ENCODE measurements at regions not wholly inside any gene's neighbourhood (a gene's known extent, or its start where the extent isn't known, plus 50 kb on each side); places are given as distances from the start of the nearest gene placed in this dataset.

DNA sequence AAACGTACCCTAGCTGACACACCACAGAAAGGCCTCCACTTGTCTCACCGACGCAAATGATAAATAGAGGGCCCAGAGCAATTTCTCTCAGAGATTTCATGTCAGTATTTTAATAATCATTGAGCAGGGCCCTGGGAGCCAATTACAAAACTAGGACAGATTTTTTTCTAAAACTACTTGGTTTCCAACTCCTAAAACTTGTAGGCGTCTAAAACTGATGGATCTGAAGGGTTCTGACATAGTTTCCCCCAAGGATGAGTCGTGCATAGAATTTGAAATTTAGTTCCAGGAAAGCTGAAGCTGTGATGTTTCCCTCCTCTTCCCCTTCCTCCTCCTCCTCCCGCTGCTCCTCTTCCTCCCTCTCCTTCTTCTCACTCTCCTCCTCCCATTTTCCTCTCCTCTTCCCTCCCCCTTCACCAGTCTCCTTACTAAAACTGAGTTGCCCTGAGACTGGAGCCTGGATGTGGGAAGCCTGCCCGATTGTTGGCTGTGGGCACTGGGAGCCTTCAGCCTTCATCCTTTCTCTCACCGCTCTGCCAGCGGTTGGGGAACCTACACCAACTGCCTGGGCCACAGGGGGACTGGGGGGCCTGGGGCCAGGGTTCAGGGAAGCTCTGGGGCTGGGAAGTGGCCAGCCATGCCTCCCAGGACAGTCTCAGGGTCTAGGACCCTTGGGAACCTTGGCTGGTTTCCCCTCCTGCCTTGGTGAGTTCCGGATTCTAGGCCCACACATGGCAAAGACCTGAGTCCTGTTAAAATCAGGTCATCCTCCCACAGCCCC lies 73.9 kb upstream of the SLC6A11 start:
- Histone ChIP-seq H3K4me3 (replicated peaks in 1 of 3; ENCODE audit: insufficient read depth in 1 of 3, low read depth in 1 of 3, low read length in 3 of 3) (no peak overlapping the region), H3K4me2 (ENCODE audit: insufficient read depth, low read length) (no peak overlapping the region), H3K27me3 (ENCODE audit: control insufficient read depth in 2 of 2, insufficient read depth in 2 of 2, low read length in 2 of 2) (peaks cover 0 to 5% of the 10 kb centered on the region in 2 experiments), H4K20me1 (replicated peaks; ENCODE audit: control insufficient read depth, extremely low read depth, insufficient read depth, low read length) (no peaks in the 10 kb centered on the region), H3K36me3 (ENCODE audit: control insufficient read depth in 2 of 2, extremely low read depth in 1 of 2, insufficient read depth in 2 of 2, low read length in 2 of 2) (no peaks in the 10 kb centered on the region), H3K79me2 (ENCODE audit: control insufficient read depth, insufficient read depth, low read length) (no peaks in the 10 kb centered on the region), H3K4me1 (ENCODE audit: control insufficient read depth, extremely low read depth, insufficient read depth, low read length) (no peaks in the 10 kb centered on the region), H3K27ac (ENCODE audit: insufficient read depth, low read depth, low read length) (no peak overlapping the region), H3K9ac (replicated peaks; ENCODE audit: extremely low read depth, insufficient read depth, low read length) (no peak overlapping the region), H2AFZ (ENCODE audit: low read depth, low read length) (no peak overlapping the region), H3K9me1 (replicated peaks; ENCODE audit: control insufficient read depth, extremely low read depth, insufficient read depth, low read length) (no peaks in the 10 kb centered on the region), H3K9me3 (replicated peaks; ENCODE audit: control insufficient read depth, insufficient read depth, low read length) (no peaks in the 10 kb centered on the region)
- no peak for FAIRE-seq
- TF ChIP-seq FOS (IDR thresholded peaks at IDR 0.05; ENCODE audit: borderline replicate concordance, insufficient read depth, low read length) (no peak), GATA2 (IDR thresholded peaks at IDR 0.05; ENCODE audit: insufficient read depth, insufficient read length, low read depth, low read length) (no peak), POLR2A (IDR thresholded peaks at IDR 0.05; ENCODE audit: low read depth, low read length) (no peak), MYC (IDR thresholded peaks at IDR 0.05; ENCODE audit: low read depth, low read length) (no peak), EZH2 (IDR thresholded peaks at IDR 0.05; ENCODE audit: borderline replicate concordance, low read depth, low read length, severe bottlenecking) (no peak), POLR2AphosphoS5 (IDR thresholded peaks at IDR 0.05; ENCODE audit: insufficient read depth, low read depth, low read length) (no peak), JUN (IDR thresholded peaks at IDR 0.05; ENCODE audit: borderline replicate concordance, insufficient read depth, insufficient read length, low read depth) (no peak)
- TF ChIP-seq, protein P1, sequence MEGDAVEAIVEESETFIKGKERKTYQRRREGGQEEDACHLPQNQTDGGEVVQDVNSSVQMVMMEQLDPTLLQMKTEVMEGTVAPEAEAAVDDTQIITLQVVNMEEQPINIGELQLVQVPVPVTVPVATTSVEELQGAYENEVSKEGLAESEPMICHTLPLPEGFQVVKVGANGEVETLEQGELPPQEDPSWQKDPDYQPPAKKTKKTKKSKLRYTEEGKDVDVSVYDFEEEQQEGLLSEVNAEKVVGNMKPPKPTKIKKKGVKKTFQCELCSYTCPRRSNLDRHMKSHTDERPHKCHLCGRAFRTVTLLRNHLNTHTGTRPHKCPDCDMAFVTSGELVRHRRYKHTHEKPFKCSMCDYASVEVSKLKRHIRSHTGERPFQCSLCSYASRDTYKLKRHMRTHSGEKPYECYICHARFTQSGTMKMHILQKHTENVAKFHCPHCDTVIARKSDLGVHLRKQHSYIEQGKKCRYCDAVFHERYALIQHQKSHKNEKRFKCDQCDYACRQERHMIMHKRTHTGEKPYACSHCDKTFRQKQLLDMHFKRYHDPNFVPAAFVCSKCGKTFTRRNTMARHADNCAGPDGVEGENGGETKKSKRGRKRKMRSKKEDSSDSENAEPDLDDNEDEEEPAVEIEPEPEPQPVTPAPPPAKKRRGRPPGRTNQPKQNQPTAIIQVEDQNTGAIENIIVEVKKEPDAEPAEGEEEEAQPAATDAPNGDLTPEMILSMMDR (IDR thresholded peaks at IDR 0.05; ENCODE audit: extremely low read depth in 1 of 2, insufficient read depth in 1 of 2, low read depth in 1 of 2, low read length in 2 of 2), result no peak
- TF ChIP-seq, protein P2, sequence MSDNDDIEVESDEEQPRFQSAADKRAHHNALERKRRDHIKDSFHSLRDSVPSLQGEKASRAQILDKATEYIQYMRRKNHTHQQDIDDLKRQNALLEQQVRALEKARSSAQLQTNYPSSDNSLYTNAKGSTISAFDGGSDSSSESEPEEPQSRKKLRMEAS (IDR thresholded peaks at IDR 0.05; ENCODE audit: insufficient read depth, insufficient read length), result no peak
- CTCF ChIA-PET, result interaction anchor here (4.2 kb wide), 1 partner anchor 398 kb away, joined by 84 read pairs; no protein-coding TSS in a partner anchor
- dilution Hi-C loops (cut with MboI; ENCODE audit: extremely low pct_ligation_motif_present, low sequenced_read_pairs), result no loop called here
- BruUV-seq (replicated peaks), result no TSS peak
- DNase-seq (ENCODE audit: low read depth, low spot score), result no peak
- POLR2A ChIA-PET, result no interaction called here
- intact Hi-C loops (cut with micrococcal nuclease), result no loop called here
